Heart right ventricle (tissue), 16 donors: ENCODE measurements at regions not wholly inside any gene's neighbourhood (a gene's known extent, or its start where the extent isn't known, plus 50 kb on each side); places are given as distances from the start of the nearest gene placed in this dataset.
"Not testable (repeated sequence)": the region's sequence is repeated elsewhere in the genome, so short reads cannot be mapped to it uniquely, and the experiment has no call there.

Experiments used
- ATAC-seq, 8 donors: fragments of 200-7000 bp; cut with Tn5 transposase; one replicate each; pipeline ENCODE4 v1.9.1; 2020; ENCODE audit warnings: mild to moderate bottlenecking in 8 of 8, moderate library complexity in 8 of 8, moderate number of reproducible peaks in 1 of 8
- DNase-seq, 2 donors: peaks; one replicate each; pipeline ENCODE4 v3.0.0-alpha.2; 2020
- H3K27ac ChIP-seq, 10 donors: fragments of 200-600 bp; sonication (generic) in 2 of 10; one replicate each; pipeline versions ENCODE4 v1.5.0 to v1.8.0; 2020 to 2022; ENCODE audit warnings: mild to moderate bottlenecking in 3 of 10
- H3K27me3 ChIP-seq, 7 donors: fragments of 200-600 bp; one replicate each; pipeline ENCODE4 v1.8.0; 2021 to 2022; ENCODE audit warnings: mild to moderate bottlenecking in 2 of 7
- H3K36me3 ChIP-seq, 9 donors: fragments of 200-600 bp; sonication (generic) in 1 of 9; one replicate each; pipeline versions ENCODE4 v1.5.0 to v1.8.0; 2020 to 2022; ENCODE audit warnings: mild to moderate bottlenecking in 2 of 9
- H3K4me1 ChIP-seq, 9 donors: fragments of 200-600 bp; sonication (generic) in 1 of 9; one replicate each; pipeline versions ENCODE4 v1.5.0 to v1.8.0; 2020 to 2022; ENCODE audit warnings: mild to moderate bottlenecking in 4 of 9
- H3K4me3 ChIP-seq, 10 donors: fragments of 200-600 bp; sonication (generic) in 2 of 10; one replicate each; pipeline versions ENCODE4 v1.5.0 to v1.8.0; 2020 to 2022; ENCODE audit warnings: mild to moderate bottlenecking in 7 of 10, moderate library complexity in 2 of 10
- H3K9me3 ChIP-seq, 11 donors: fragments of 200-600 bp in 10 of 11; sonication (generic) in 2 of 11; one replicate each; pipeline versions ENCODE4 v1.5.0 to v1.8.0; 2013 to 2022; ENCODE audit warnings: mild to moderate bottlenecking in 2 of 11, control low read depth in 1 of 11, moderate library complexity in 1 of 11
- WGBS, 2 donors: extraction: QIAGEN DNeasy Blood & Tissue Kit; methylation state at CpG; one replicate each; pipeline ENCODE4 v1.1.7; 2013; ENCODE audit warnings: inconsistent platforms in 1 of 2; 5-methylcytosine and 5-hydroxymethylcytosine counted together
- intact Hi-C, 10 donors: fragments of 100-400 bp; cut with DNase I; formaldehyde crosslinking; loops; one replicate each; pipeline versions ENCODE4 v1.11.1 to v1.14.2; 2022
- TF ChIP-seq, protein P1 (sequence below), 9 donors: fragments of 200-600 bp; sonication (generic) in 2 of 9; IDR thresholded peaks; one replicate each; pipeline versions ENCODE4 v1.5.0 to v1.8.0; 2021 to 2022; ENCODE audit warnings: antibody characterized with exemption in 9 of 9, mild to moderate bottlenecking in 5 of 9, moderate library complexity in 1 of 9
- donor health status: Arrhythmogenic right ventricular cardiomyopathy.
- donor health status: ischemic (EF 13 %, LVEDD 7.1; RV severe dilation, severe dysfunction).
- donor health status: healthy with polysubstance abuse.
- donor health status: DM: no; HTN: yes; CAD: no.
- donor health status: DM: no; HTN: no; CAD: no.
- donor health status: ischemic (EF 25% LVEDD 6.9; RV normal size, moderate dysfunction).
- donor health status: ischemic (EF 25% LVEDD 5.7; RV mildly dilated, moderate dysfunction).
- donor health status: healthy.
- donor health status: DM: yes; HTN: yes; CAD: no.
- donor health status: Ischemic cardiomyopathy.
- donor health status: ischemic (EF 35%, LVEDD 5.7; RV mildly dilated, moderate dysfunction).
- donor health status: nonischemic (EF 11% LVEDD 7.7; RV severe dilation, severe dysfunction).
- donor health status: DM: yes; HTN: yes; CAD: no.
- donor health status: PGD.
- donor health status: ischemic (EF 29% LVEDD 5.4; RV normal size, mild dysfunction).
- donor health status: nonischemic (EF 23%, LVEDD 6.1; RV moderate dilation, normal function).

- no peaks in the 10 kb centered on the region for H3K9me3 ChIP-seq
- TF ChIP-seq, protein P1, sequence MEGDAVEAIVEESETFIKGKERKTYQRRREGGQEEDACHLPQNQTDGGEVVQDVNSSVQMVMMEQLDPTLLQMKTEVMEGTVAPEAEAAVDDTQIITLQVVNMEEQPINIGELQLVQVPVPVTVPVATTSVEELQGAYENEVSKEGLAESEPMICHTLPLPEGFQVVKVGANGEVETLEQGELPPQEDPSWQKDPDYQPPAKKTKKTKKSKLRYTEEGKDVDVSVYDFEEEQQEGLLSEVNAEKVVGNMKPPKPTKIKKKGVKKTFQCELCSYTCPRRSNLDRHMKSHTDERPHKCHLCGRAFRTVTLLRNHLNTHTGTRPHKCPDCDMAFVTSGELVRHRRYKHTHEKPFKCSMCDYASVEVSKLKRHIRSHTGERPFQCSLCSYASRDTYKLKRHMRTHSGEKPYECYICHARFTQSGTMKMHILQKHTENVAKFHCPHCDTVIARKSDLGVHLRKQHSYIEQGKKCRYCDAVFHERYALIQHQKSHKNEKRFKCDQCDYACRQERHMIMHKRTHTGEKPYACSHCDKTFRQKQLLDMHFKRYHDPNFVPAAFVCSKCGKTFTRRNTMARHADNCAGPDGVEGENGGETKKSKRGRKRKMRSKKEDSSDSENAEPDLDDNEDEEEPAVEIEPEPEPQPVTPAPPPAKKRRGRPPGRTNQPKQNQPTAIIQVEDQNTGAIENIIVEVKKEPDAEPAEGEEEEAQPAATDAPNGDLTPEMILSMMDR (IDR thresholded peaks at IDR 0.05), result no peak
These were observed 137.6 kb upstream of the NBPF11 start for GRCh38 chr1:148289647-148290046.

DNA sequence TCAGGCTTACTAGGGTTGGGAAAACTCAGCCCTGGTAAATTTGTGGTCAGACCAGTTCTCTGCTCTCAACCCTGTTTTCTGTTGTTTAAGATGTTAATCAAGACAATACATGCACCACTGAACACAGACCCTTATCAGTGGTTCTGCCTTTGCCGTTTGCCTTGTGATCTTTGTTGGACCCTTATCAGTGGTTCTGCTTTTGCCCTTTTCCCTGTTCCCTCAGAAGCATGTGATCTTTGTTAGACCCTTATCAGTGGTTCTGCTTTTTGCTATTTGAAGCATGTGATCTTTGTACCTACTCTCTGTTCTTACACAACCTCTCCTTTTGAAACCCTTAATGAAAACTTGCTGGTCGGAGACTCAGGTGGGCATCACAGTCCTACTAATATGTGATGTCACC is 133.9 kb upstream of the NBPF11 start:
- H3K4me3 ChIP-seq, intact Hi-C loops, H3K36me3 ChIP-seq, H3K4me1 ChIP-seq, H3K9me3 ChIP-seq, H3K27ac ChIP-seq, ATAC-seq, DNase-seq: not testable (repeated sequence)
- peaks cover 0 to 23% (median 0%) of the 10 kb centered on the region in 7 donors for H3K27me3 ChIP-seq
- 41 to 47% methylated on average over 2 of the region's 2 CpGs for WGBS, 2 donors

More at GRCh38 chr1:148289647-148290046, 137.6 kb upstream of the NBPF11 start:
- no peak for DNase-seq
- H3K27ac ChIP-seq, result no peak overlapping the region
- H3K4me1 ChIP-seq, result no peaks in the 10 kb centered on the region
- H3K4me3 ChIP-seq, result no peak overlapping the region
- H3K36me3 ChIP-seq, result no peaks in the 10 kb centered on the region
- intact Hi-C loops, result no loop called here
- no peak for ATAC-seq
- peaks cover 0 to 31% (median 0%) of the 10 kb centered on the region in 7 donors for H3K27me3 ChIP-seq

- WGBS, 2 donors, result no CpG with 5 or more reads among the region's 50 CpGs
- H3K36me3 ChIP-seq, H3K27ac ChIP-seq, intact Hi-C loops, H3K9me3 ChIP-seq, H3K4me1 ChIP-seq, DNase-seq: not testable (repeated sequence)
- peak; percentile 78 to 89 (median 86) for ATAC-seq
- H3K27me3 ChIP-seq, result peaks cover 0 to 45% (median 42%) of the 10 kb centered on the region in 7 donors
- H3K4me3 ChIP-seq, result peak overlapping the region in 7 of 10 donors; percentile 24 to 47 (median 43)
These were observed 128.9 kb upstream of the NBPF11 start for GRCh38 chr1:148280831-148281572.

DNA sequence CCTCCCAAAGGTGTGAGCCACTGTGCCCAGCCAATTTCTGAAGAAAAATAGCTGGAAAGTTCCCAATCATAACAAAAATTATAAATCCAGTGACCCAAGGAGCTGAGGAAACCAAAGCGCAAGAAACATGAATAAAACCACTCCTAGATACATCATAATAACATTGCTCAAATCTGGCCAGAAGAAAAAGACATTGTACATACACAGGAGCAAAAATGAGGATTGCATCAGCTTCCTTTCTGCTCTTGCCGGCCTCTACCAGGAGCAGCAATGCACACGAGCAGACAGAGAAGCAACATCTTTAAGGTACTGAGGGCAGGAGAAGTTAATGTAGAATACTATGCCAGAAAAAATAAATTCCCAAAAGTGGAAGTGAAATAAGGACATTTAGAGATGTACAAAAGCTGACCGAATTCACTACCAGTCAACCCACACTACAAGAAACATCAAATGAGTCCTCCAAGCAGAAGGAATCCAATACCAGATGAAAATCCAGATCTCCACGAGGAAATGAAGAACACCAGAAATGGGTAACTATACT is 127.0 kb upstream of the NBPF11 start:
- 80 to 87% methylated on average over 5 of the region's 5 CpGs for WGBS, 2 donors
- intact Hi-C loops, result not testable (repeated sequence)

GRCh38 chr1:148277865-148278279 is 125.8 kb upstream of the NBPF11 start:
- H3K9me3 ChIP-seq, H3K36me3 ChIP-seq, H3K27ac ChIP-seq, H3K4me3 ChIP-seq, DNase-seq, intact Hi-C loops, H3K4me1 ChIP-seq, ATAC-seq: not testable (repeated sequence)
- H3K27me3 ChIP-seq, result peaks cover 0 to 74% (median 72%) of the 10 kb centered on the region in 7 donors
- 55 to 63% methylated on average over 2 of the region's 2 CpGs for WGBS, 2 donors

More for the DNA sequence above, 127.0 kb upstream of the NBPF11 start:
- not testable (repeated sequence) for DNase-seq, ATAC-seq, H3K4me3 ChIP-seq, H3K36me3 ChIP-seq, H3K27ac ChIP-seq, H3K4me1 ChIP-seq, H3K9me3 ChIP-seq
- peaks cover 0 to 65% (median 61%) of the 10 kb centered on the region in 7 donors for H3K27me3 ChIP-seq

- not testable (repeated sequence) for H3K27ac ChIP-seq
- WGBS, 2 donors, result 81 to 83% methylated on average over 2 of the region's 2 CpGs
These were observed 115.0 kb upstream of the NBPF11 start for GRCh38 chr1:148267066-148267465.

More at GRCh38 chr1:148267066-148267465, 115.0 kb upstream of the NBPF11 start:
- H3K9me3 ChIP-seq, H3K4me3 ChIP-seq, ATAC-seq, DNase-seq, H3K36me3 ChIP-seq: not testable (repeated sequence)
- Histone ChIP-seq H3K4me1 (peaks cover 0 to 17% (median 6%) of the 10 kb centered on the region in 9 donors), H3K27me3 (peaks cover 0 to 30% (median 0%) of the 10 kb centered on the region in 7 donors)
- intact Hi-C loops, result loop anchor here in 1 of 10 donors (10.0 kb wide), 1 partner anchor 48 kb away; no protein-coding TSS in a partner anchor
